ENCODE measurements at regions not wholly inside any gene's neighbourhood (a gene's known extent, or its start where the extent isn't known, plus 50 kb on each side); places are given as distances from the start of the nearest gene placed in this dataset.

- no peak for DNase-seq (ENCODE audit: low spot score)
- TF ChIP-seq ZNF512 (CRISPR knock-in tag; IDR thresholded peaks at IDR 0.05; ENCODE audit: borderline replicate concordance): no peak
- TF ChIP-seq GRHL2 (CRISPR knock-in tag; IDR thresholded peaks at IDR 0.05; ENCODE audit: insufficient replicate concordance, severe bottlenecking): no peak
- TF ChIP-seq HMGXB4 (CRISPR knock-in tag; IDR thresholded peaks at IDR 0.05): no peak
- no peak for TF ChIP-seq USF1 (CRISPR knock-in tag; IDR thresholded peaks at IDR 0.05)
- H3K4me3 Mint-ChIP-seq: no peak overlapping the region
- ChIA-PET POLR2A (no interaction called here), CTCF (no interaction called here)
- no peak overlapping the region for H3K27ac Mint-ChIP-seq
- H3K4me1 Mint-ChIP-seq: no peaks in the 10 kb centered on the region
- peaks cover 12% of the 10 kb centered on the region for H3K9me3 Mint-ChIP-seq
- no peak for ATAC-seq
- no peaks in the 10 kb centered on the region for H3K36me3 Mint-ChIP-seq
- no peaks in the 10 kb centered on the region for H3K27me3 Mint-ChIP-seq (ENCODE audit: low read depth)
These were observed 830.8 kb downstream of the LUZP2 start for GRCh38 chr11:25327656-25328055.

GRCh38 chr11:25339281-25339680 is 842.4 kb downstream of the LUZP2 start:
- no peak overlapping the region for H3K27ac Mint-ChIP-seq
- ATAC-seq (no peak), DNase-seq (ENCODE audit: low spot score) (no peak)
- no peaks in the 10 kb centered on the region for H3K36me3 Mint-ChIP-seq
- no peaks in the 10 kb centered on the region for H3K9me3 Mint-ChIP-seq
- H3K4me1 Mint-ChIP-seq: no peaks in the 10 kb centered on the region
- POLR2A ChIA-PET: no interaction called here
- H3K4me3 Mint-ChIP-seq: no peak overlapping the region
- CTCF ChIA-PET: no interaction called here
- no peaks in the 10 kb centered on the region for H3K27me3 Mint-ChIP-seq (ENCODE audit: low read depth)
- TF ChIP-seq ZNF263 (CRISPR knock-in tag; IDR thresholded peaks at IDR 0.05; ENCODE audit: low read depth) (no peak), MLX (CRISPR knock-in tag; IDR thresholded peaks at IDR 0.05) (no peak), STAT6 (CRISPR knock-in tag; conservative IDR thresholded peaks at IDR 0.05; ENCODE audit: low read depth) (no peak), NFATC4 (CRISPR knock-in tag; IDR thresholded peaks at IDR 0.05) (no peak), ZBTB21 (CRISPR knock-in tag; IDR thresholded peaks at IDR 0.05; ENCODE audit: borderline replicate concordance) (no peak), ETV6 (CRISPR knock-in tag; IDR thresholded peaks at IDR 0.05) (no peak), ATF3 (CRISPR knock-in tag; conservative IDR thresholded peaks at IDR 0.05) (no peak), ZBTB43 (CRISPR knock-in tag; IDR thresholded peaks at IDR 0.05) (no peak), HMGA2 (CRISPR knock-in tag; IDR thresholded peaks at IDR 0.05) (no peak), KAT7 (CRISPR knock-in tag; IDR thresholded peaks at IDR 0.05; ENCODE audit: borderline replicate concordance) (no peak), ZNF416 (CRISPR knock-in tag; IDR thresholded peaks at IDR 0.05) (no peak), NFE2L1 (CRISPR knock-in tag; IDR thresholded peaks at IDR 0.05) (no peak), PRDM15 (CRISPR knock-in tag; IDR thresholded peaks at IDR 0.05) (no peak), RORB (CRISPR knock-in tag; IDR thresholded peaks at IDR 0.05) (no peak), TEAD1 (CRISPR knock-in tag; IDR thresholded peaks at IDR 0.05) (no peak), PREB (CRISPR knock-in tag; IDR thresholded peaks at IDR 0.05; ENCODE audit: borderline replicate concordance) (no peak), IRF1 (CRISPR knock-in tag; IDR thresholded peaks at IDR 0.05) (no peak)
